ENCODE measurements at regions not wholly inside any gene's neighbourhood (a gene's known extent, or its start where the extent isn't known, plus 50 kb on each side); places are given as distances from the start of the nearest gene placed in this dataset.
A peak's percentile ranks its signal among the peaks of the same experiment; 100 is the strongest.

- H3K9me3 ChIP-seq (ENCODE audit: control insufficient read depth in 2 of 2, low read length in 2 of 2): no peaks in the 10 kb centered on the region
- H3K4me3 ChIP-seq (ENCODE audit: low read depth, low read length): no peak overlapping the region
- H3K36me3 Mint-ChIP-seq: no peaks in the 10 kb centered on the region
- H3K36me3 ChIP-seq (ENCODE audit: control insufficient read depth, insufficient read depth, low read length): no peaks in the 10 kb centered on the region
- no peaks in the 10 kb centered on the region for H3K27me3 Mint-ChIP-seq
- peaks cover 3 to 14% (median 7%) of the 10 kb centered on the region in 4 donors for H3K4me1 Mint-ChIP-seq
- no peak overlapping the region for H3K27ac ChIP-seq (ENCODE audit: insufficient read depth, low read length, poor library complexity, severe bottlenecking)
- H3K4me1 ChIP-seq (ENCODE audit: control insufficient read depth, insufficient read depth, low read length, poor library complexity, severe bottlenecking): no peaks in the 10 kb centered on the region
- no peak overlapping the region for H3K27ac Mint-ChIP-seq
- no peak for ATAC-seq (ENCODE audit: low read depth in 2 of 2)
- no peaks in the 10 kb centered on the region for H3K27me3 ChIP-seq (ENCODE audit: control insufficient read depth, insufficient read depth, low read length)
- DNase-seq: no peak
- peaks cover 0 to 7% (median 3%) of the 10 kb centered on the region in 7 donors for H3K9me3 Mint-ChIP-seq
- no peak overlapping the region for H3K4me3 Mint-ChIP-seq
Observed at GRCh38 chr3:106036696-106037095, 167.9 kb upstream of the CBLB start.

GRCh38 chr3:106047221-106047620 is 178.4 kb upstream of the CBLB start:
- no peaks in the 10 kb centered on the region for H3K36me3 ChIP-seq (ENCODE audit: control insufficient read depth, insufficient read depth, low read length)
- Mint-ChIP-seq H3K9me3 (peaks cover 0 to 4% (median 2%) of the 10 kb centered on the region in 7 donors), H3K4me3 (no peak overlapping the region), H3K4me1 (no peaks in the 10 kb centered on the region), H3K27ac (no peak overlapping the region), H3K36me3 (no peaks in the 10 kb centered on the region), H3K27me3 (no peaks in the 10 kb centered on the region)
- H3K27me3 ChIP-seq (ENCODE audit: control insufficient read depth, insufficient read depth, low read length): no peaks in the 10 kb centered on the region
- no peak overlapping the region for H3K27ac ChIP-seq (ENCODE audit: insufficient read depth, low read length, poor library complexity, severe bottlenecking)
- H3K9me3 ChIP-seq (ENCODE audit: control insufficient read depth in 2 of 2, low read length in 2 of 2): no peaks in the 10 kb centered on the region
- H3K4me1 ChIP-seq (ENCODE audit: control insufficient read depth, insufficient read depth, low read length, poor library complexity, severe bottlenecking): no peaks in the 10 kb centered on the region
- no peak for DNase-seq
- no peak for ATAC-seq (ENCODE audit: low read depth in 2 of 2)
- H3K4me3 ChIP-seq (ENCODE audit: low read depth, low read length): no peak overlapping the region

- H3K4me3 Mint-ChIP-seq: no peak overlapping the region
- H3K9me3 ChIP-seq (ENCODE audit: control insufficient read depth in 2 of 2, low read length in 2 of 2): no peaks in the 10 kb centered on the region
- H3K27ac ChIP-seq (ENCODE audit: insufficient read depth, low read length, poor library complexity, severe bottlenecking): no peak overlapping the region
- no peak for DNase-seq
- no peak for ATAC-seq (ENCODE audit: low read depth in 2 of 2)
- no peaks in the 10 kb centered on the region for H3K4me1 ChIP-seq (ENCODE audit: control insufficient read depth, insufficient read depth, low read length, poor library complexity, severe bottlenecking)
- peaks cover 0 to 4% (median 2%) of the 10 kb centered on the region in 7 donors for H3K9me3 Mint-ChIP-seq
- no peaks in the 10 kb centered on the region for H3K27me3 ChIP-seq (ENCODE audit: control insufficient read depth, insufficient read depth, low read length)
- H3K4me3 ChIP-seq (ENCODE audit: low read depth, low read length): no peak overlapping the region
- H3K27ac Mint-ChIP-seq: no peak overlapping the region
- no peaks in the 10 kb centered on the region for H3K36me3 ChIP-seq (ENCODE audit: control insufficient read depth, insufficient read depth, low read length)
- H3K4me1 Mint-ChIP-seq: no peaks in the 10 kb centered on the region
- H3K27me3 Mint-ChIP-seq: no peaks in the 10 kb centered on the region
- H3K36me3 Mint-ChIP-seq: no peaks in the 10 kb centered on the region
Observed at GRCh38 chr3:106048946-106049481, 180.2 kb upstream of the CBLB start.

- ATAC-seq (ENCODE audit: low read depth in 2 of 2): no peak
- Mint-ChIP-seq H3K36me3 (no peaks in the 10 kb centered on the region), H3K27me3 (no peaks in the 10 kb centered on the region), H3K27ac (no peak overlapping the region), H3K4me3 (no peak overlapping the region), H3K9me3 (peaks cover 0 to 4% (median 2%) of the 10 kb centered on the region in 7 donors), H3K4me1 (no peaks in the 10 kb centered on the region)
- no peaks in the 10 kb centered on the region for H3K9me3 ChIP-seq (ENCODE audit: control insufficient read depth in 2 of 2, low read length in 2 of 2)
- DNase-seq: no peak
- no peaks in the 10 kb centered on the region for H3K27me3 ChIP-seq (ENCODE audit: control insufficient read depth, insufficient read depth, low read length)
- H3K36me3 ChIP-seq (ENCODE audit: control insufficient read depth, insufficient read depth, low read length): no peaks in the 10 kb centered on the region
- no peak overlapping the region for H3K4me3 ChIP-seq (ENCODE audit: low read depth, low read length)
- no peak overlapping the region for H3K27ac ChIP-seq (ENCODE audit: insufficient read depth, low read length, poor library complexity, severe bottlenecking)
- H3K4me1 ChIP-seq (ENCODE audit: control insufficient read depth, insufficient read depth, low read length, poor library complexity, severe bottlenecking): no peaks in the 10 kb centered on the region
Observed at GRCh38 chr3:106049821-106050220, 181.0 kb upstream of the CBLB start.

GRCh38 chr3:106056931-106057330 is 188.1 kb upstream of the CBLB start:
- Mint-ChIP-seq H3K36me3 (no peaks in the 10 kb centered on the region), H3K9me3 (peaks cover 0 to 9% (median 0%) of the 10 kb centered on the region in 7 donors), H3K4me1 (peaks cover 5 to 11% (median 8%) of the 10 kb centered on the region in 4 donors), H3K27ac (no peak overlapping the region), H3K4me3 (no peak overlapping the region), H3K27me3 (no peaks in the 10 kb centered on the region)
- Histone ChIP-seq H3K4me3 (ENCODE audit: low read depth, low read length) (no peak overlapping the region), H3K27me3 (ENCODE audit: control insufficient read depth, insufficient read depth, low read length) (no peaks in the 10 kb centered on the region), H3K9me3 (ENCODE audit: control insufficient read depth in 2 of 2, low read length in 2 of 2) (no peaks in the 10 kb centered on the region), H3K27ac (ENCODE audit: insufficient read depth, low read length, poor library complexity, severe bottlenecking) (no peak overlapping the region), H3K4me1 (ENCODE audit: control insufficient read depth, insufficient read depth, low read length, poor library complexity, severe bottlenecking) (no peaks in the 10 kb centered on the region), H3K36me3 (ENCODE audit: control insufficient read depth, insufficient read depth, low read length) (no peaks in the 10 kb centered on the region)
- no peak for DNase-seq
- no peak for ATAC-seq (ENCODE audit: low read depth in 2 of 2)

GRCh38 chr3:106058475-106058874 is 189.7 kb upstream of the CBLB start:
- Histone ChIP-seq H3K27ac (ENCODE audit: insufficient read depth, low read length, poor library complexity, severe bottlenecking) (no peak overlapping the region), H3K9me3 (ENCODE audit: control insufficient read depth in 2 of 2, low read length in 2 of 2) (no peaks in the 10 kb centered on the region), H3K36me3 (ENCODE audit: control insufficient read depth, insufficient read depth, low read length) (no peaks in the 10 kb centered on the region), H3K4me3 (ENCODE audit: low read depth, low read length) (no peak overlapping the region), H3K4me1 (ENCODE audit: control insufficient read depth, insufficient read depth, low read length, poor library complexity, severe bottlenecking) (no peaks in the 10 kb centered on the region), H3K27me3 (ENCODE audit: control insufficient read depth, insufficient read depth, low read length) (no peaks in the 10 kb centered on the region)
- Mint-ChIP-seq H3K36me3 (no peaks in the 10 kb centered on the region), H3K9me3 (peaks cover 0 to 12% (median 0%) of the 10 kb centered on the region in 7 donors), H3K27ac (peak overlapping the region in 2 of 3 donors; percentile 56 to 65), H3K4me3 (peak overlapping the region in 2 of 4 donors; percentile 5 to 6), H3K4me1 (peaks cover 5 to 11% (median 8%) of the 10 kb centered on the region in 4 donors), H3K27me3 (no peaks in the 10 kb centered on the region)
- ATAC-seq (ENCODE audit: low read depth in 2 of 2) (no peak), DNase-seq (no peak)

- Mint-ChIP-seq H3K27ac (no peak overlapping the region), H3K4me1 (peaks cover 5 to 11% (median 8%) of the 10 kb centered on the region in 4 donors), H3K27me3 (no peaks in the 10 kb centered on the region), H3K9me3 (peaks cover 0 to 15% (median 5%) of the 10 kb centered on the region in 7 donors), H3K36me3 (no peaks in the 10 kb centered on the region), H3K4me3 (no peak overlapping the region)
- no peak overlapping the region for H3K4me3 ChIP-seq (ENCODE audit: low read depth, low read length)
- no peaks in the 10 kb centered on the region for H3K36me3 ChIP-seq (ENCODE audit: control insufficient read depth, insufficient read depth, low read length)
- DNase-seq (no peak), ATAC-seq (ENCODE audit: low read depth in 2 of 2) (no peak)
- no peaks in the 10 kb centered on the region for H3K9me3 ChIP-seq (ENCODE audit: control insufficient read depth in 2 of 2, low read length in 2 of 2)
- no peaks in the 10 kb centered on the region for H3K4me1 ChIP-seq (ENCODE audit: control insufficient read depth, insufficient read depth, low read length, poor library complexity, severe bottlenecking)
- no peak overlapping the region for H3K27ac ChIP-seq (ENCODE audit: insufficient read depth, low read length, poor library complexity, severe bottlenecking)
- no peaks in the 10 kb centered on the region for H3K27me3 ChIP-seq (ENCODE audit: control insufficient read depth, insufficient read depth, low read length)
Observed at GRCh38 chr3:106059953-106060517, 191.2 kb upstream of the CBLB start.

- no peak overlapping the region for H3K27ac ChIP-seq (ENCODE audit: insufficient read depth, low read length, poor library complexity, severe bottlenecking)
- no peaks in the 10 kb centered on the region for H3K4me1 ChIP-seq (ENCODE audit: control insufficient read depth, insufficient read depth, low read length, poor library complexity, severe bottlenecking)
- no peaks in the 10 kb centered on the region for H3K36me3 Mint-ChIP-seq
- ATAC-seq (ENCODE audit: low read depth in 2 of 2) (no peak), DNase-seq (no peak)
- no peaks in the 10 kb centered on the region for H3K36me3 ChIP-seq (ENCODE audit: control insufficient read depth, insufficient read depth, low read length)
- H3K4me1 Mint-ChIP-seq: peaks cover 7 to 12% (median 10%) of the 10 kb centered on the region in 4 donors
- no peak overlapping the region for H3K27ac Mint-ChIP-seq
- H3K27me3 Mint-ChIP-seq: no peaks in the 10 kb centered on the region
- H3K9me3 ChIP-seq (ENCODE audit: control insufficient read depth in 2 of 2, low read length in 2 of 2): no peaks in the 10 kb centered on the region
- no peak overlapping the region for H3K4me3 Mint-ChIP-seq
- H3K9me3 Mint-ChIP-seq: peaks cover 0 to 9% (median 5%) of the 10 kb centered on the region in 7 donors
- H3K27me3 ChIP-seq (ENCODE audit: control insufficient read depth, insufficient read depth, low read length): no peaks in the 10 kb centered on the region
- H3K4me3 ChIP-seq (ENCODE audit: low read depth, low read length): no peak overlapping the region
Observed at GRCh38 chr3:106063909-106064308, 195.1 kb upstream of the CBLB start.
